ENCODE measurements at regions not wholly inside any gene's neighbourhood (a gene's known extent, or its start where the extent isn't known, plus 50 kb on each side); places are given as distances from the start of the nearest gene placed in this dataset.

DNA sequence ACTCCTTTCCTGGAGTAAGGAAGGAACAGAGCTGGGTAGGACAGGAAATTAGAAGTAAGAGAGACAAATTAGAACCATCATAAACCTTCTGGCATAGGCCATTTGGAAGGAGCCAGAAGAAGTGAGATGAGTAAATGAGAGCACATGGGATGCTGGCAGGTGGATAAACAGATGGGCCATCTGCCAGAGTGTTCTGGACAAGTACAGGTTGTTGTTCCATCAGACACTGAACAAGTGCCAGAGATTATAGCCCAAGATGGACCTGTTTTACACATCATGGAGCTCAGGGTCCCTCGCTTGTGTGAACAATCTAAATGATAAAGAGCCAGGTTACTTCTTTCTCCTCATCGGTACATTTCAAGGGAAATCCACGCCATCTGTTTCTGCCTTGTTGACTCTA is 200.3 kb downstream of the HHIPL2 start:
- no peak overlapping the region for H3K4me3 ChIP-seq (replicated peaks; ENCODE audit: low read depth, low read length)
- TF ChIP-seq, protein P1, sequence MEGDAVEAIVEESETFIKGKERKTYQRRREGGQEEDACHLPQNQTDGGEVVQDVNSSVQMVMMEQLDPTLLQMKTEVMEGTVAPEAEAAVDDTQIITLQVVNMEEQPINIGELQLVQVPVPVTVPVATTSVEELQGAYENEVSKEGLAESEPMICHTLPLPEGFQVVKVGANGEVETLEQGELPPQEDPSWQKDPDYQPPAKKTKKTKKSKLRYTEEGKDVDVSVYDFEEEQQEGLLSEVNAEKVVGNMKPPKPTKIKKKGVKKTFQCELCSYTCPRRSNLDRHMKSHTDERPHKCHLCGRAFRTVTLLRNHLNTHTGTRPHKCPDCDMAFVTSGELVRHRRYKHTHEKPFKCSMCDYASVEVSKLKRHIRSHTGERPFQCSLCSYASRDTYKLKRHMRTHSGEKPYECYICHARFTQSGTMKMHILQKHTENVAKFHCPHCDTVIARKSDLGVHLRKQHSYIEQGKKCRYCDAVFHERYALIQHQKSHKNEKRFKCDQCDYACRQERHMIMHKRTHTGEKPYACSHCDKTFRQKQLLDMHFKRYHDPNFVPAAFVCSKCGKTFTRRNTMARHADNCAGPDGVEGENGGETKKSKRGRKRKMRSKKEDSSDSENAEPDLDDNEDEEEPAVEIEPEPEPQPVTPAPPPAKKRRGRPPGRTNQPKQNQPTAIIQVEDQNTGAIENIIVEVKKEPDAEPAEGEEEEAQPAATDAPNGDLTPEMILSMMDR (IDR thresholded peaks at IDR 0.05; ENCODE audit: low read depth, low read length, missing control alignments): no peak
- no peak for DNase-seq (ENCODE audit: extremely low read depth, low read depth)

DNA sequence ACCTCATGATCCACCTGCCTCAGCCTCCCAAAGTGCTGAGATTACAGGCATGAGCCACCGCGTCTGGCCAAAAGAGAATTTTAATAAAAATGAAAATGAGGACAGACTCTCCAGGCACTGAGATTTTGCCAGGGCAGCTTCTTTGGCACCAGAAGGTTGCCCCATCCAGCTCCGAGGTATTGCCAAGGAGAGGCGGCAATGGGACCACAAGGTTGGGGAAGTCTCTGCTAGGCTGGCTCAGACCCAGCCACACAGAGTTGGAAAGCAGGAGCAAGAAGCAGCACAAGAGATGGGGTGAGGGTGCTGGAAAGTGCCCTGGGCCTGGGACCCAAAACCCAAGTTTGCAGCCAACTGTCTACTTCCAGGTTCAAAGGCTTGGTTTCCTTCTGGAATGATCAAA is 200.9 kb downstream of the HHIPL2 start:
- H3K4me3 ChIP-seq (replicated peaks; ENCODE audit: low read depth, low read length): no peak overlapping the region
- TF ChIP-seq, protein P1 (IDR thresholded peaks at IDR 0.05; ENCODE audit: low read depth, low read length, missing control alignments): no peak
- no peak for DNase-seq (ENCODE audit: extremely low read depth, low read depth)

- H3K4me3 ChIP-seq (replicated peaks; ENCODE audit: low read depth, low read length): no peak overlapping the region
- TF ChIP-seq, protein P1 (IDR thresholded peaks at IDR 0.05; ENCODE audit: low read depth, low read length, missing control alignments): no peak
- DNase-seq (ENCODE audit: extremely low read depth, low read depth): no peak
Observed at GRCh38 chr1:222339376-222339947, 208.4 kb downstream of the HHIPL2 start.

DNA sequence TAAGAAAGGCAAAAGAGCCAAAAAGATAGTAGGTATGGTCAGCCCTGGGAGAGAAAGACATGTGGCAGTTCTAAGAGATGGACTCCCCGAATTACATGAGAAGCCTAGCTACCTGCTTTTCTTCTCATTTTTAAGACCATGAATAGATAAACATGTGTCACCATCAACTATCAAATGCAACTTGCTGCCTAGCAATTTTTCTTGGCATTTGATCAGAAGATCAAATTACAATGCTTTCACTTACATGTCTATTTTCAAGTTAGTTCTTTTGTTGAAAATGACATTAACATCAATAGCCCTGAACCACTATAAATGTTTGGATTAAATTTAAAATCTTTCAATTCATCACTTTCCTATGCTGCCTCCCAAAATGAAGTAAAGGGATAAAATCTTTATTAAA is 212.3 kb downstream of the HHIPL2 start:
- no peak overlapping the region for H3K4me3 ChIP-seq (replicated peaks; ENCODE audit: low read depth, low read length)
- TF ChIP-seq, protein P1 (IDR thresholded peaks at IDR 0.05; ENCODE audit: low read depth, low read length, missing control alignments): no peak
- no peak for DNase-seq (ENCODE audit: extremely low read depth, low read depth)

DNA sequence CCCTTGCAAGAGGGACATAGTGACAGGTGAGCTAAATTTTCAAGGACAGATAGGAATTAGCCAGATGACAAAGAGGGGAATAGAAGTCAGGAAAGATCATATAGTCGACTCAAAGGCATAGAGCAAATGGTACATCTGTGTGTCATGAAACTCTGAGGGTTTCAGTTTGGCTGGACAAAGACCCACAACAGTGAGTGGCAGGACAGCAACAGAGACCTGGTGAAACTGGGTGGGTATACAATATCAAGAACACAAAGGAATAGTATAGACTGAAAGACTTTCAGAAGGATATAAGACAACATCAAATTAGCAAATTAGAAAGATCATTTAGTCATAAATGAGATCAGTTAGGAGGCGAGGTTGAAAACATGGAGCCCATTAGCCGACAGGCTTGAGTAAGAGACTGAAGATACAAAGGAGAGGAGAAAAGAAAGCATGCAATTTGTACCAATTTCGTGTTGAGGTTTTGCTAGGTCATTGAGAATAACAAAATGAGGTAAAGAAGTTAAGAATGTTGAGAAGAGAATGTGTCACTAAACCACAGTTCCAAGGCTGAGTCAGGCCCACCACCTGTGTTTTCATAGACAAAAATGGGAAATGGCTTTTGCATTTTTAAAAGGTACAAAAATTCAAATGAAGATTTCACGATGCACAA is 213.8 kb downstream of the HHIPL2 start:
- no peak for DNase-seq (ENCODE audit: extremely low read depth, low read depth)
- H3K4me3 ChIP-seq (replicated peaks; ENCODE audit: low read depth, low read length): no peak overlapping the region
- TF ChIP-seq, protein P1 (IDR thresholded peaks at IDR 0.05; ENCODE audit: low read depth, low read length, missing control alignments): no peak

DNA sequence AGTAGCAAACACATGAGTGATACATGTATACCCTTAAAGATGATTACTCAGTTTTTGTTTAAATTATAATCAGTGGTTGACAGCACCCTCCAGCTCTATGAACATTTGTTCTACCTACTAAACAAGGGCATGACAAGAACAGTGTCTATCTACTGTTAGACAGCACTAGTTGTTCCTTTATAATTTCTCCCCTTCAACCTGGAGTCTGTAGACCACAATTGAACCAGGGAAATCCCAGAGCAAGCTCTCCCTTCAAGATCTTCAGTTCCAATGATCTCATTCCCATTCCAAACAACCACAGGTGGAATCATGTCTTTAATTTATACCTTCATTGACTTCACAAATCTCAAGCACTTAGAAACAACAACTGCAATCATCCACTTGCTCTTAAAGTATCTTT is 216.1 kb downstream of the HHIPL2 start:
- TF ChIP-seq, protein P1 (IDR thresholded peaks at IDR 0.05; ENCODE audit: low read depth, low read length, missing control alignments): no peak
- no peak for DNase-seq (ENCODE audit: extremely low read depth, low read depth)
- H3K4me3 ChIP-seq (replicated peaks; ENCODE audit: low read depth, low read length): no peak overlapping the region

Measured in HFF-Myc (cell line).